ENCODE measurements at regions not wholly inside any gene's neighbourhood (a gene's known extent, or its start where the extent isn't known, plus 50 kb on each side); places are given as distances from the start of the nearest gene placed in this dataset.

DNA sequence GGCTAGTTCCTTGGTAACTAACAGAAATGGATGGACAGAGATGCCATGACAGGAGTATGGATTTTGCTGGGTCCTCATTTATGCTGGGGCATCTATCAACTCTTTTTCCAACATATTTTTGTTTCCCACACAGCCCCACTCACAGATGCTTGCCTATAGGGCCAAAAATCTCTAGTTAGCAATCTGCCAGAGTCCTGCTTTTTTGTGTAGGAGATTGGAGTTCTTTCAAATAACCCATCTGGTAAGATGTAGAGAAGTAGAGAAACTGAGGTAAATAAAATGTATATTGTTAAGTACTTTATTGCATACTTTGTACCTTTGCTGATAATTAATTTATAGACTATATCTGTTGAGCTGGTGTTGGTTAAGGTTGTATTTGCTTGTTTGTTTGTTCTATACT, 456.5 kb upstream of the GOLIM4 start:
- TF ChIP-seq POLR2A (IDR thresholded peaks at IDR 0.05; ENCODE audit: low read depth, low read length) (no peak), POLR2AphosphoS5 (IDR thresholded peaks at IDR 0.05; ENCODE audit: low read depth, low read length) (no peak)
